ENCODE measurements at regions not wholly inside any gene's neighbourhood (a gene's known extent, or its start where the extent isn't known, plus 50 kb on each side); places are given as distances from the start of the nearest gene placed in this dataset.

GRCh38 chr16:85337910-85338637 is 225.8 kb upstream of the CIBAR2 start:
- Histone ChIP-seq H3K36me3 (ENCODE audit: insufficient read depth) (no peaks in the 10 kb centered on the region), H3K27me3 (ENCODE audit: insufficient read depth, low read depth) (peaks cover 83% of the 10 kb centered on the region), H3K79me2 (ENCODE audit: insufficient read depth, low read depth) (no peaks in the 10 kb centered on the region), H3K4me1 (ENCODE audit: low read depth, poor library complexity, severe bottlenecking) (no peaks in the 10 kb centered on the region), H3K4me2 (no peak overlapping the region), H3K27ac (no peak overlapping the region), H4K20me1 (ENCODE audit: insufficient read depth) (no peaks in the 10 kb centered on the region), H3K9ac (no peak overlapping the region), H2AFZ (ENCODE audit: low read depth) (no peak overlapping the region), H3K4me3 (IDR thresholded peaks at IDR 0.05; ENCODE audit: insufficient read depth, low read depth, low read length) (no peak overlapping the region)
- no peak for TF ChIP-seq CTCF (conservative IDR thresholded peaks at IDR 0.05; ENCODE audit: low read depth, low read length)

GRCh38 chr16:85338638-85338982 is 226.3 kb upstream of the CIBAR2 start:
- Histone ChIP-seq H3K79me2 (ENCODE audit: insufficient read depth, low read depth) (no peaks in the 10 kb centered on the region), H4K20me1 (ENCODE audit: insufficient read depth) (no peaks in the 10 kb centered on the region), H3K36me3 (ENCODE audit: insufficient read depth) (no peaks in the 10 kb centered on the region), H3K4me2 (no peak overlapping the region), H2AFZ (ENCODE audit: low read depth) (no peak overlapping the region), H3K9ac (no peak overlapping the region), H3K27ac (no peak overlapping the region), H3K4me3 (IDR thresholded peaks at IDR 0.05; ENCODE audit: insufficient read depth, low read depth, low read length) (no peak overlapping the region), H3K4me1 (ENCODE audit: low read depth, poor library complexity, severe bottlenecking) (no peaks in the 10 kb centered on the region), H3K27me3 (ENCODE audit: insufficient read depth, low read depth) (peaks cover 83% of the 10 kb centered on the region)
- TF ChIP-seq CTCF (conservative IDR thresholded peaks at IDR 0.05; ENCODE audit: low read depth, low read length): no peak

GRCh38 chr16:85338989-85339685 is 226.9 kb upstream of the CIBAR2 start:
- Histone ChIP-seq H3K79me2 (ENCODE audit: insufficient read depth, low read depth) (no peaks in the 10 kb centered on the region), H3K27me3 (ENCODE audit: insufficient read depth, low read depth) (peaks cover 83% of the 10 kb centered on the region), H3K4me2 (no peak overlapping the region), H3K27ac (no peak overlapping the region), H3K4me1 (ENCODE audit: low read depth, poor library complexity, severe bottlenecking) (no peaks in the 10 kb centered on the region), H3K9ac (no peak overlapping the region), H2AFZ (ENCODE audit: low read depth) (no peak overlapping the region), H4K20me1 (ENCODE audit: insufficient read depth) (no peaks in the 10 kb centered on the region), H3K4me3 (IDR thresholded peaks at IDR 0.05; ENCODE audit: insufficient read depth, low read depth, low read length) (no peak overlapping the region), H3K36me3 (ENCODE audit: insufficient read depth) (no peaks in the 10 kb centered on the region)
- TF ChIP-seq CTCF (conservative IDR thresholded peaks at IDR 0.05; ENCODE audit: low read depth, low read length): no peak

GRCh38 chr16:85341972-85342695 is 229.9 kb upstream of the CIBAR2 start:
- Histone ChIP-seq H3K4me2 (no peak overlapping the region), H3K36me3 (ENCODE audit: insufficient read depth) (no peaks in the 10 kb centered on the region), H3K9ac (no peak overlapping the region), H4K20me1 (ENCODE audit: insufficient read depth) (no peaks in the 10 kb centered on the region), H3K27ac (no peak overlapping the region), H3K27me3 (ENCODE audit: insufficient read depth, low read depth) (peaks cover 84% of the 10 kb centered on the region), H2AFZ (ENCODE audit: low read depth) (no peak overlapping the region), H3K4me1 (ENCODE audit: low read depth, poor library complexity, severe bottlenecking) (no peaks in the 10 kb centered on the region), H3K79me2 (ENCODE audit: insufficient read depth, low read depth) (no peaks in the 10 kb centered on the region), H3K4me3 (IDR thresholded peaks at IDR 0.05; ENCODE audit: insufficient read depth, low read depth, low read length) (no peak overlapping the region)
- no peak for TF ChIP-seq CTCF (conservative IDR thresholded peaks at IDR 0.05; ENCODE audit: low read depth, low read length)

Measured in KMS-11 (cell line).